Left lung (tissue), 4 donors: ENCODE measurements at regions not wholly inside any gene's neighbourhood (a gene's known extent, or its start where the extent isn't known, plus 50 kb on each side); places are given as distances from the start of the nearest gene placed in this dataset.

Source experiments
- ATAC-seq: fragments of 200-7000 bp; cut with Tn5 transposase; one replicate; pipeline ENCODE4 v1.9.1; 2020; ENCODE audit warnings: moderate library complexity
- DNase-seq, 4 donors: peaks; one replicate each; pipeline ENCODE4 v3.0.0-alpha.2; 2013 to 2020
- H3K27ac ChIP-seq, 2 donors: fragments of 200-600 bp; sonication (generic) in 1 of 2; one replicate each; pipeline versions ENCODE4 v1.5.0 to v1.8.0; 2020 to 2021
- H3K27me3 ChIP-seq, 2 donors: fragments of 200-600 bp; sonication (generic) in 1 of 2; one replicate each; pipeline versions ENCODE4 v1.5.0 to v1.8.0; 2020 to 2021
- H3K36me3 ChIP-seq, 2 donors: fragments of 200-600 bp; sonication (generic) in 1 of 2; one replicate each; pipeline versions ENCODE4 v1.5.0 to v1.8.0; 2020 to 2021
- H3K4me1 ChIP-seq, 2 donors: fragments of 200-600 bp; one replicate each; pipeline ENCODE4 v1.8.0; 2021
- H3K4me3 ChIP-seq, 2 donors: fragments of 200-600 bp; sonication (generic) in 1 of 2; one replicate each; pipeline versions ENCODE4 v1.5.0 to v1.8.0; 2020 to 2021; ENCODE audit warnings: mild to moderate bottlenecking in 1 of 2
- H3K9me3 ChIP-seq, 2 donors: fragments of 200-600 bp; sonication (generic) in 1 of 2; one replicate each; pipeline versions ENCODE4 v1.5.0 to v1.8.0; 2020 to 2021
- CTCF ChIP-seq, 2 donors: fragments of 200-600 bp; sonication (generic) in 1 of 2; IDR thresholded peaks; one replicate each; pipeline versions ENCODE4 v1.5.0 to v1.8.0; 2021; ENCODE audit warnings: antibody characterized with exemption in 2 of 2
- intact Hi-C, 2 donors: fragments of 100-400 bp; cut with DNase I; formaldehyde crosslinking; loops; one replicate each; pipeline versions ENCODE4 v1.11.2 to v1.14.2; 2022
- donor health status: DM: no; HTN: yes; CAD: no.
- donor health status: DM: no; HTN: no; CAD: no.

- ATAC-seq: no peak
- Histone ChIP-seq H3K27ac (no peak overlapping the region), H3K36me3 (no peaks in the 10 kb centered on the region), H3K27me3 (peaks cover 0 to 75% of the 10 kb centered on the region in 2 donors), H3K4me3 (no peak overlapping the region), H3K9me3 (no peaks in the 10 kb centered on the region), H3K4me1 (no peaks in the 10 kb centered on the region)
- peak in 1 of 4 donors; percentile 43 for DNase-seq
- intact Hi-C loops: no loop called here
- no peak for TF ChIP-seq CTCF (IDR thresholded peaks at IDR 0.05)
Observed at GRCh38 chr10:131429141-131429540, 117.6 kb upstream of the TCERG1L start.

- intact Hi-C loops: no loop called here
- peak in 1 of 4 donors; percentile 49 for DNase-seq
- no peaks in the 10 kb centered on the region for H3K4me1 ChIP-seq
Observed at GRCh38 chr10:131429942-131430341, 118.4 kb upstream of the TCERG1L start.

GRCh38 chr10:131430716-131431412 is 119.3 kb upstream of the TCERG1L start:
- intact Hi-C loops: no loop called here

More at GRCh38 chr10:131429942-131430341, 118.4 kb upstream of the TCERG1L start:
- peaks cover 0 to 68% of the 10 kb centered on the region in 2 donors for H3K27me3 ChIP-seq
- no peaks in the 10 kb centered on the region for H3K9me3 ChIP-seq
- no peak for TF ChIP-seq CTCF (IDR thresholded peaks at IDR 0.05)
- no peak overlapping the region for H3K27ac ChIP-seq
- H3K36me3 ChIP-seq: no peaks in the 10 kb centered on the region
- H3K4me3 ChIP-seq: no peak overlapping the region
- no peak for ATAC-seq

GRCh38 chr10:131431533-131431932 is 120.0 kb upstream of the TCERG1L start:
- DNase-seq: peak in 2 of 4 donors; percentile 28 to 32
- intact Hi-C loops: no loop called here
- no peak for TF ChIP-seq CTCF (IDR thresholded peaks at IDR 0.05)
- no peak for ATAC-seq
- Histone ChIP-seq H3K27ac (no peak overlapping the region), H3K4me1 (no peaks in the 10 kb centered on the region), H3K9me3 (no peaks in the 10 kb centered on the region), H3K4me3 (no peak overlapping the region), H3K27me3 (peaks cover 0 to 56% of the 10 kb centered on the region in 2 donors), H3K36me3 (no peaks in the 10 kb centered on the region)

More at GRCh38 chr10:131430716-131431412, 119.3 kb upstream of the TCERG1L start:
- Histone ChIP-seq H3K27me3 (peaks cover 0 to 62% of the 10 kb centered on the region in 2 donors), H3K9me3 (no peaks in the 10 kb centered on the region), H3K4me1 (no peaks in the 10 kb centered on the region), H3K36me3 (no peaks in the 10 kb centered on the region), H3K27ac (no peak overlapping the region), H3K4me3 (no peak overlapping the region)
- ATAC-seq: no peak
- peak in 2 of 4 donors; percentile 37 for DNase-seq
- TF ChIP-seq CTCF (IDR thresholded peaks at IDR 0.05): no peak

GRCh38 chr10:131431978-131432690 is 120.6 kb upstream of the TCERG1L start:
- H3K27ac ChIP-seq: no peak overlapping the region
- H3K4me3 ChIP-seq: no peak overlapping the region
- H3K9me3 ChIP-seq: no peaks in the 10 kb centered on the region
- H3K4me1 ChIP-seq: no peaks in the 10 kb centered on the region
- ATAC-seq: no peak
- no peak for TF ChIP-seq CTCF (IDR thresholded peaks at IDR 0.05)
- H3K36me3 ChIP-seq: no peaks in the 10 kb centered on the region
- peak in 1 of 4 donors; percentile 53 for DNase-seq
- intact Hi-C loops: no loop called here
- H3K27me3 ChIP-seq: peaks cover 0 to 50% of the 10 kb centered on the region in 2 donors
